ENCODE measurements at regions not wholly inside any gene's neighbourhood (a gene's known extent, or its start where the extent isn't known, plus 50 kb on each side); places are given as distances from the start of the nearest gene placed in this dataset.

- Histone ChIP-seq H3K36me3 (no peaks in the 10 kb centered on the region), H3K4me3 (no peak overlapping the region), H3K27ac (no peak overlapping the region), H3K4me1 (no peaks in the 10 kb centered on the region), H3K27me3 (no peaks in the 10 kb centered on the region), H3K9me3 (no peaks in the 10 kb centered on the region)
- ATAC-seq (no peak), DNase-seq (no peak)
- TF ChIP-seq, protein P1, sequence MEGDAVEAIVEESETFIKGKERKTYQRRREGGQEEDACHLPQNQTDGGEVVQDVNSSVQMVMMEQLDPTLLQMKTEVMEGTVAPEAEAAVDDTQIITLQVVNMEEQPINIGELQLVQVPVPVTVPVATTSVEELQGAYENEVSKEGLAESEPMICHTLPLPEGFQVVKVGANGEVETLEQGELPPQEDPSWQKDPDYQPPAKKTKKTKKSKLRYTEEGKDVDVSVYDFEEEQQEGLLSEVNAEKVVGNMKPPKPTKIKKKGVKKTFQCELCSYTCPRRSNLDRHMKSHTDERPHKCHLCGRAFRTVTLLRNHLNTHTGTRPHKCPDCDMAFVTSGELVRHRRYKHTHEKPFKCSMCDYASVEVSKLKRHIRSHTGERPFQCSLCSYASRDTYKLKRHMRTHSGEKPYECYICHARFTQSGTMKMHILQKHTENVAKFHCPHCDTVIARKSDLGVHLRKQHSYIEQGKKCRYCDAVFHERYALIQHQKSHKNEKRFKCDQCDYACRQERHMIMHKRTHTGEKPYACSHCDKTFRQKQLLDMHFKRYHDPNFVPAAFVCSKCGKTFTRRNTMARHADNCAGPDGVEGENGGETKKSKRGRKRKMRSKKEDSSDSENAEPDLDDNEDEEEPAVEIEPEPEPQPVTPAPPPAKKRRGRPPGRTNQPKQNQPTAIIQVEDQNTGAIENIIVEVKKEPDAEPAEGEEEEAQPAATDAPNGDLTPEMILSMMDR (IDR thresholded peaks at IDR 0.05) = no peak
- no peak for TF ChIP-seq POLR2A (IDR thresholded peaks at IDR 0.05)
- intact Hi-C loops (cut with DNase I) = no loop called here
Measured at GRCh38 chr5:164748861-164749260, 1243.4 kb downstream of the MAT2B start.

DNA sequence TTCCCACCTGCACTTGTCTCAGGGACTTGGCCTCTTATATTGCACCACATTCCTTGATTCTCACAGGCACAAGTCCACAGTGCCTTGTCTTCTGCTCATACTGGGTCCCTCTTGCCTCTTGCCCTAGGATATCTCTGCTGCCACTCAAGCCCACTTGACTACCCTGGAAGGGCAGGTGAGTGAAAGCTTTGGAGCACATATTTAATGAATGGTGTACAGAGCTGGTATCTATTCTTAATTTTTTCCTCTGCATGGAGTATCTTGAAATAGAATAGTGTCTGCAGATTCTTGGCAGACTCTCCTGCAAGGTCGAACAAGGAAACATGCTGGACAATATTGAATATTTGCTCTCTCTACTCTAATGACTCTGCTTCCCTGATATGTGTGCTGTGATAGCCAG, 1248.0 kb downstream of the MAT2B start:
- ATAC-seq (no peak), DNase-seq (no peak)
- H3K4me1 ChIP-seq = no peaks in the 10 kb centered on the region
- no peak for TF ChIP-seq POLR2A (IDR thresholded peaks at IDR 0.05)
- no peaks in the 10 kb centered on the region for H3K9me3 ChIP-seq
- H3K27me3 ChIP-seq = no peaks in the 10 kb centered on the region
- intact Hi-C loops (cut with DNase I) = no loop called here
- no peaks in the 10 kb centered on the region for H3K36me3 ChIP-seq
- no peak overlapping the region for H3K27ac ChIP-seq
- no peak overlapping the region for H3K4me3 ChIP-seq
- 23% methylated on average over 1 of the region's 1 CpG for WGBS (ENCODE audit: insufficient coverage, low coverage, low lambda C conversion rate, missing lambda C conversion rate)

- no peaks in the 10 kb centered on the region for H3K4me1 ChIP-seq
- TF ChIP-seq, protein P1 (IDR thresholded peaks at IDR 0.05) = no peak
- no peak for TF ChIP-seq POLR2A (IDR thresholded peaks at IDR 0.05)
- ATAC-seq (no peak), DNase-seq (no peak)
- no peaks in the 10 kb centered on the region for H3K27me3 ChIP-seq
- H3K27ac ChIP-seq = no peak overlapping the region
- WGBS (ENCODE audit: insufficient coverage, low coverage, low lambda C conversion rate, missing lambda C conversion rate) = 78% methylated on average over 1 of the region's 2 CpGs
- H3K4me3 ChIP-seq = no peak overlapping the region
- no peaks in the 10 kb centered on the region for H3K9me3 ChIP-seq
- intact Hi-C loops (cut with DNase I) = no loop called here
- no peaks in the 10 kb centered on the region for H3K36me3 ChIP-seq
Measured at GRCh38 chr5:164763206-164763605, 1257.8 kb downstream of the MAT2B start.

DNA sequence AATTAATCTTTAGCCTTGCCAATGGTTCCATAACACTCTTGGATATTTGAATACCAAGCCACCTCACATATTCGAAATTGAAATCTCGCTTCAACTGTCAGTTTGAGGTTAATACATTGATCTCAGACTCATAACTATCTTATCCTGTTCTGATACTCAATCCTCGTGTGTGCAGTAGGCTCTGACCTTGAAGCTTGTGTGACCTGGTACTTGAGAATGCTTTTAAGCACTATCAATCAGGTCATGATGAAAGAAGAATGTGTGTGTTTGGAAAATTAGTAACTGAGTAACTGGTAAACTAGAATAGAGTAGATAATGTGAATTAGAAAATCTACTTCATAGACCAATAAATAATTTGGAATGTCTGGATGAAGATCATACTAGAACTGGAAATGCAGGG, 1266.7 kb downstream of the MAT2B start:
- Histone ChIP-seq H3K36me3 (no peaks in the 10 kb centered on the region), H3K9me3 (no peaks in the 10 kb centered on the region), H3K4me3 (no peak overlapping the region), H3K27ac (no peak overlapping the region), H3K4me1 (no peaks in the 10 kb centered on the region), H3K27me3 (no peaks in the 10 kb centered on the region)
- TF ChIP-seq, protein P1 (IDR thresholded peaks at IDR 0.05) = no peak
- TF ChIP-seq POLR2A (IDR thresholded peaks at IDR 0.05) = no peak
- WGBS (ENCODE audit: insufficient coverage, low coverage, low lambda C conversion rate, missing lambda C conversion rate) = 31% methylated on average over 3 of the region's 3 CpGs
- ATAC-seq (no peak), DNase-seq (no peak)
- intact Hi-C loops (cut with DNase I) = no loop called here

- Histone ChIP-seq H3K36me3 (no peaks in the 10 kb centered on the region), H3K27ac (no peak overlapping the region), H3K27me3 (no peaks in the 10 kb centered on the region), H3K9me3 (no peaks in the 10 kb centered on the region), H3K4me3 (no peak overlapping the region), H3K4me1 (no peaks in the 10 kb centered on the region)
- WGBS (ENCODE audit: insufficient coverage, low coverage, low lambda C conversion rate, missing lambda C conversion rate) = 63% methylated on average over 3 of the region's 3 CpGs
- DNase-seq = no peak
- no peak for ATAC-seq
- intact Hi-C loops (cut with DNase I) = no loop called here
- TF ChIP-seq, protein P1 (IDR thresholded peaks at IDR 0.05) = no peak
- TF ChIP-seq POLR2A (IDR thresholded peaks at IDR 0.05) = no peak
Measured at GRCh38 chr5:164784230-164784629, 1278.8 kb downstream of the MAT2B start.
